Left lung (tissue), 4 donors: ENCODE measurements at regions not wholly inside any gene's neighbourhood (a gene's known extent, or its start where the extent isn't known, plus 50 kb on each side); places are given as distances from the start of the nearest gene placed in this dataset.
A peak's percentile ranks its signal among the peaks of the same experiment; 100 is the strongest.
"Not testable (repeated sequence)": the region's sequence is repeated elsewhere in the genome, so short reads cannot be mapped to it uniquely, and the experiment has no call there.

Experiments
- ATAC-seq: fragments of 200-7000 bp; cut with Tn5 transposase; one replicate; pipeline ENCODE4 v1.9.1; 2020; ENCODE audit warnings: moderate library complexity
- DNase-seq, 4 donors: peaks; one replicate each; pipeline ENCODE4 v3.0.0-alpha.2; 2013 to 2020
- H3K27ac ChIP-seq, 2 donors: fragments of 200-600 bp; sonication (generic) in 1 of 2; one replicate each; pipeline versions ENCODE4 v1.5.0 to v1.8.0; 2020 to 2021
- H3K27me3 ChIP-seq, 2 donors: fragments of 200-600 bp; sonication (generic) in 1 of 2; one replicate each; pipeline versions ENCODE4 v1.5.0 to v1.8.0; 2020 to 2021
- H3K36me3 ChIP-seq, 2 donors: fragments of 200-600 bp; sonication (generic) in 1 of 2; one replicate each; pipeline versions ENCODE4 v1.5.0 to v1.8.0; 2020 to 2021
- H3K4me1 ChIP-seq, 2 donors: fragments of 200-600 bp; one replicate each; pipeline ENCODE4 v1.8.0; 2021
- H3K4me3 ChIP-seq, 2 donors: fragments of 200-600 bp; sonication (generic) in 1 of 2; one replicate each; pipeline versions ENCODE4 v1.5.0 to v1.8.0; 2020 to 2021; ENCODE audit warnings: mild to moderate bottlenecking in 1 of 2
- H3K9me3 ChIP-seq, 2 donors: fragments of 200-600 bp; sonication (generic) in 1 of 2; one replicate each; pipeline versions ENCODE4 v1.5.0 to v1.8.0; 2020 to 2021
- intact Hi-C, 2 donors: fragments of 100-400 bp; cut with DNase I; formaldehyde crosslinking; loops; one replicate each; pipeline versions ENCODE4 v1.11.2 to v1.14.2; 2022
- TF ChIP-seq, protein P1 (sequence below), 2 donors: fragments of 200-600 bp; sonication (generic) in 1 of 2; IDR thresholded peaks; one replicate each; pipeline versions ENCODE4 v1.5.0 to v1.8.0; 2021; ENCODE audit warnings: antibody characterized with exemption in 2 of 2
- donor health status: DM: no; HTN: yes; CAD: no.
- donor health status: DM: no; HTN: no; CAD: no.

DNA sequence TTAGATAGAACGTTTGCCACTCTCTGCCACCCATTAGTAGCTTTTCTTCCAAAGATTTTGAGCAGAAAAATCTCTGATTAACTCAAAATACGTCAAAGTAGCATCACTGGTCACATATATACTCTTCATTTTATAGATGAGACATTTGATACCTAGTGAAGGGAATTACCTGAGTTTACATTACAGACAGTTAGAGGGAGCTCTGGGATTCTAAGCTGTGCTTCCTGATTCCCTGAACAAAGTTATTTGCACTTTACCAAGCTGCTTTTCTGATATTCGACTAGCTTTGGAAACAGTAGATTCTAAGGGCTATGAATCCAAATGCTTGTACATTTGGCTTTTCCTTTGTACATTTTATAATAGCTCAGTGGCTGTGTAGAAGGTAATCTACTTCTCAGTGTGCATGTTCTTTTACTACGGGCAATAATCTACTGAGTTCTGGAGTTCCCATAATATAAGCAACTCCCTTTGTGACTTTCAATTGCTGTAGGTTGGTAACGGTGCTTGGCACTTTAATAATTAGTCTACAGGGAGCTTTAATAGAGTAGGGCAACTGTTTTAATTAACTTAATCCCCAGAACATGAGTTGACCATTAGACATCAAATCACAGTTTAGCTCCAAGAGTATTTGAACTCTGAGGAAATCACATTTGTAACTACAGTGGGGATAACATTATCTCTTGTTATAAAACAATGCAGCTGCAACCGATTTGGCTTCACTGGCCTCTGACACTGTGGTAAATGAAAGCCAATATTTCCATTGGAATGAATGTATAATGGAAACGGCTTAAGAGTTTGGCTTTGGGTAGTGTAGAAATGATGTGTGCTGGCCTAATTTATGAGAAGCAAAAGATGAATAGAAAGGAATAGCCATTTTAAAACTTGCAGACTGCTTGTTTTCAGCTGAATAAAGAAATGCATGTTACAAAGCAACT is 1602.4 kb downstream of the STIM2 start:
- H3K4me3 ChIP-seq = no peak overlapping the region
- TF ChIP-seq, protein P1, sequence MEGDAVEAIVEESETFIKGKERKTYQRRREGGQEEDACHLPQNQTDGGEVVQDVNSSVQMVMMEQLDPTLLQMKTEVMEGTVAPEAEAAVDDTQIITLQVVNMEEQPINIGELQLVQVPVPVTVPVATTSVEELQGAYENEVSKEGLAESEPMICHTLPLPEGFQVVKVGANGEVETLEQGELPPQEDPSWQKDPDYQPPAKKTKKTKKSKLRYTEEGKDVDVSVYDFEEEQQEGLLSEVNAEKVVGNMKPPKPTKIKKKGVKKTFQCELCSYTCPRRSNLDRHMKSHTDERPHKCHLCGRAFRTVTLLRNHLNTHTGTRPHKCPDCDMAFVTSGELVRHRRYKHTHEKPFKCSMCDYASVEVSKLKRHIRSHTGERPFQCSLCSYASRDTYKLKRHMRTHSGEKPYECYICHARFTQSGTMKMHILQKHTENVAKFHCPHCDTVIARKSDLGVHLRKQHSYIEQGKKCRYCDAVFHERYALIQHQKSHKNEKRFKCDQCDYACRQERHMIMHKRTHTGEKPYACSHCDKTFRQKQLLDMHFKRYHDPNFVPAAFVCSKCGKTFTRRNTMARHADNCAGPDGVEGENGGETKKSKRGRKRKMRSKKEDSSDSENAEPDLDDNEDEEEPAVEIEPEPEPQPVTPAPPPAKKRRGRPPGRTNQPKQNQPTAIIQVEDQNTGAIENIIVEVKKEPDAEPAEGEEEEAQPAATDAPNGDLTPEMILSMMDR (IDR thresholded peaks at IDR 0.05) = no peak
- peak in 2 of 4 donors; percentile 16 to 17 for DNase-seq
- no peaks in the 10 kb centered on the region for H3K4me1 ChIP-seq
- no peaks in the 10 kb centered on the region for H3K9me3 ChIP-seq
- ATAC-seq = no peak
- no peaks in the 10 kb centered on the region for H3K27me3 ChIP-seq
- intact Hi-C loops = no loop called here
- no peaks in the 10 kb centered on the region for H3K36me3 ChIP-seq
- no peak overlapping the region for H3K27ac ChIP-seq

DNA sequence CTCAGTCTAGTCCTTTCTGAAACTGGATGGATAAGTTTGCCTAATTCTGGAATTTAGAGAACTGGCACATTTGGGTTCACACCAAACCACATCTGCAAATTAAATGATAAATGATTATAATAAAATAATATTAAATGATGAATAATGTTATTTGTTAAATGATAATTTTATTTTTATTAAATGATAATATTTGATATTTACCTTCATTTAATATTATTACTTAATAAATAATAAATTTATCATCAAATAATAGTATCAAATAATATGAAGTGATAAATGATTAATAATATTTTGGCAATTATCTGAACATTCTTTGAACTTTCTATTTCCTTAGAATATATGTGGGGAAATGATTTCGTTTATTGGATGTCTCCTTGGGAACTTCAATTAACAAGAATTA is 1604.2 kb downstream of the STIM2 start:
- DNase-seq (no peak), ATAC-seq (no peak)
- H3K4me3 ChIP-seq = no peak overlapping the region
- intact Hi-C loops = no loop called here
- H3K9me3 ChIP-seq = no peaks in the 10 kb centered on the region
- H3K27me3 ChIP-seq = no peaks in the 10 kb centered on the region
- H3K4me1 ChIP-seq = no peaks in the 10 kb centered on the region
- no peaks in the 10 kb centered on the region for H3K36me3 ChIP-seq
- TF ChIP-seq, protein P1 (IDR thresholded peaks at IDR 0.05) = no peak
- H3K27ac ChIP-seq = no peak overlapping the region

DNA sequence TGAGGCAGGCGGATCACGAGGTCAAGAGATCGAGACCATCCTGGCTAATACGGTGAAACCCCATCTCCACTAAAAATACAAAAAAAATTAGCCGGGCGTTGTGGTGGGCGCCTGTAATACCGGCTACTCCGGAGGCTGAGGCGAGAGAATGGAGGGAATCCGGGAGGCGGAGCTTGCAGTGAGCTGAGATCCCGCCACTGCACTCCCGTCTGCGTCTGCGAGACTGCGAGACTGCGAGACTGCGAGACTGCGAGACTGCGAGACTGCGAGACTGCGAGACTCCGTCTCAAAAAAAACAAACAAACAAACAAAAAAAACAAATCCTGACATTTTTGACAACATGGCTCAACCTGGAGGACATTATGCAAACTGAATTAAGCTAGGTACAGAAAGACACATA is 1606.2 kb downstream of the STIM2 start:
- H3K4me1 ChIP-seq, intact Hi-C loops, ATAC-seq, H3K9me3 ChIP-seq, H3K36me3 ChIP-seq, H3K4me3 ChIP-seq, H3K27me3 ChIP-seq, H3K27ac ChIP-seq: not testable (repeated sequence)
- peak in 1 of 4 donors; percentile 64 for DNase-seq

DNA sequence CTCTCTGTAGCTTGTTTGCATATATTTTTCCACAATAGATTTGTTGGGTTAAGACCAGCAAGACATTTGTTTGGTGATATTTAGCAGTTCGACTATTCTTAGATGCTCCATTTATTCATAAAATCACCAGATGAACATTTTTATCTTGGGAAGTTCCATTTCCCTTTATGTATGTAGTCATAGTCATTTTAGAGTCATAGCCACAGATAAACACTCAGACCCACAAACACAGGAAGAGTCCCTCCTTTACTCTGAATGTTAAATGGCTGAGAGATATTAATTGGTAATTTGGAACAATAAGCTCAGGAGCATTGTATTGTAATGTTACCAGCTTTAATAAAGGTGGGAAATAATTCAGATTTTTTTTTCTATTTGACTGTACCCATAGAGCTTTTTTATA is 1608.7 kb downstream of the STIM2 start:
- Histone ChIP-seq H3K4me1 (no peaks in the 10 kb centered on the region), H3K36me3 (no peaks in the 10 kb centered on the region), H3K4me3 (no peak overlapping the region), H3K27me3 (no peaks in the 10 kb centered on the region), H3K9me3 (no peaks in the 10 kb centered on the region), H3K27ac (no peak overlapping the region)
- TF ChIP-seq, protein P1 (IDR thresholded peaks at IDR 0.05) = no peak
- DNase-seq (no peak), ATAC-seq (no peak)
- intact Hi-C loops = no loop called here

DNA sequence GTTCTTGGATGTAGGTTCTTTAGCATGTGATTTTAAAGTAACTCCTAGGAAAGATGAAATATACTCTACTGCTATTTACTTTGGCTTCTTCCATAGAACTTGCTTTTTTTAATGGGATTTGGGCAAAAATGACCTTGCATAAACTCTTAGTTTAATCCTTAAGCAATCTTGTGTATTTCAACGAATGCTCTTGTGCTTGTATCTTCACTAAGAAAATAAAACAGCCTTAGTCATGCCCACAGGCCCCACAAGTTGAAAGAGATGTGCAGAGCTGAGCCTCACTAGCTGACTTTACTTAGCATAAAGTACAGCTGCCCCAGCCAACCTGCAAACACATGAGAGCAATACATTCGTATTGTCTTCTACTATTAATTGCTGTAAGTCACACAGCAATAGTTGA is 1609.2 kb downstream of the STIM2 start:
- H3K9me3 ChIP-seq = no peaks in the 10 kb centered on the region
- H3K4me3 ChIP-seq = no peak overlapping the region
- ATAC-seq = no peak
- intact Hi-C loops = no loop called here
- no peak overlapping the region for H3K27ac ChIP-seq
- H3K36me3 ChIP-seq = no peaks in the 10 kb centered on the region
- H3K27me3 ChIP-seq = no peaks in the 10 kb centered on the region
- no peaks in the 10 kb centered on the region for H3K4me1 ChIP-seq
- no peak for DNase-seq
- TF ChIP-seq, protein P1 (IDR thresholded peaks at IDR 0.05) = no peak
